Mesodermal cell (in vitro differentiated cells): ENCODE measurements at regions not wholly inside any gene's neighbourhood (a gene's known extent, or its start where the extent isn't known, plus 50 kb on each side); places are given as distances from the start of the nearest gene placed in this dataset.

Source experiments
- H3K27ac ChIP-seq: 2 replicates; pipeline ENCODE4 v1.7.0; 2013; ENCODE audit warnings: mild to moderate bottlenecking, low read depth, low read length, moderate library complexity; ENCODE audit not compliant: severe bottlenecking
- H3K36me3 ChIP-seq: 2 replicates; pipeline ENCODE4 v1.7.1; 2013; ENCODE audit warnings: mild to moderate bottlenecking, low read length, moderate library complexity; ENCODE audit not compliant: control insufficient read depth, insufficient read depth
- H3K4me1 ChIP-seq: one replicate; pipeline ENCODE4 v1.7.1; 2013; ENCODE audit warnings: mild to moderate bottlenecking, low read length; ENCODE audit not compliant: insufficient read depth, control insufficient read depth, poor library complexity, severe bottlenecking
- H3K4me3 ChIP-seq: 2 replicates; pipeline ENCODE4 v1.7.0; 2013; ENCODE audit warnings: low read length, control low read depth, mild to moderate bottlenecking; ENCODE audit not compliant: insufficient read depth, poor library complexity, severe bottlenecking; ENCODE audit errors: extremely low read depth
- H3K9me3 ChIP-seq: 2 replicates; pipeline ENCODE4 v1.7.1; 2013; ENCODE audit warnings: mild to moderate bottlenecking, low read length, moderate library complexity; ENCODE audit not compliant: control insufficient read depth
- WGBS, 2 experiments: methylation state at CpG; one replicate each; pipeline ENCODE4 v1.1.5; 2013; ENCODE audit warnings: missing lambda C conversion rate in 2 of 2; ENCODE audit not compliant: insufficient coverage in 2 of 2; 5-methylcytosine and 5-hydroxymethylcytosine counted together

GRCh38 chr12:23473071-23473470 lies 476.4 kb downstream of the SOX5 start:
- WGBS, 2 experiments, result 74 to 89% methylated on average over 3 of the region's 4 CpGs
- H3K36me3 ChIP-seq, result no peaks in the 10 kb centered on the region
- H3K4me3 ChIP-seq, result no peak overlapping the region
- H3K27ac ChIP-seq, result no peak overlapping the region
- no peaks in the 10 kb centered on the region for H3K4me1 ChIP-seq
- no peaks in the 10 kb centered on the region for H3K9me3 ChIP-seq

GRCh38 chr12:23474438-23474976 lies 475.0 kb downstream of the SOX5 start:
- Histone ChIP-seq H3K4me1 (no peaks in the 10 kb centered on the region), H3K9me3 (no peaks in the 10 kb centered on the region), H3K4me3 (no peak overlapping the region), H3K36me3 (no peaks in the 10 kb centered on the region), H3K27ac (no peak overlapping the region)
- 91 to 93% methylated on average over 3 to 5 of the region's 5 CpGs for WGBS, 2 experiments
